SK-N-SH treated with all-trans-retinoic acid at 6 μM for 48 hours (cell line): ENCODE measurements at regions not wholly inside any gene's neighbourhood (a gene's known extent, or its start where the extent isn't known, plus 50 kb on each side); places are given as distances from the start of the nearest gene placed in this dataset.

Source experiments
- ATAC-seq: fragments of 200-7000 bp; cut with Tn5 transposase; 3 replicates; pipeline ENCODE4 v1.9.1; 2020; ENCODE audit warnings: mild to moderate bottlenecking, moderate library complexity
- ARNTL ChIP-seq: fragments of 450-650 bp; formaldehyde crosslinking; IDR thresholded peaks from 2 replicates; pipeline ENCODE4 v1.5.0; 2020; ENCODE audit warnings: low read depth, mild to moderate bottlenecking, moderate library complexity, borderline replicate concordance
- BACH2 ChIP-seq: fragments of 250-450 bp; sonication (Bioruptor Pico); IDR thresholded peaks from 2 replicates; pipeline ENCODE4 v1.9.0; 2021; ENCODE audit warnings: mild to moderate bottlenecking, borderline replicate concordance
- CREB5 ChIP-seq: fragments of 250-450 bp; sonication (Bioruptor Pico); IDR thresholded peaks from 2 replicates; pipeline ENCODE4 v1.5.1; 2020; ENCODE audit warnings: low read depth, mild to moderate bottlenecking, moderate library complexity
- ESRRG ChIP-seq: fragments of 250-450 bp; sonication (Bioruptor Pico); IDR thresholded peaks from 2 replicates; pipeline ENCODE4 v1.6.1; 2021; ENCODE audit warnings: mild to moderate bottlenecking
- GLIS3 ChIP-seq: fragments of 250-450 bp; sonication (Bioruptor Pico); IDR thresholded peaks from 2 replicates; pipeline ENCODE4 v1.5.0; 2020; ENCODE audit warnings: mild to moderate bottlenecking, moderate library complexity
- OSR1 ChIP-seq: fragments of 250-450 bp; sonication (Bioruptor Pico); IDR thresholded peaks from 2 replicates; pipeline ENCODE4 v1.8.0; 2022; ENCODE audit warnings: moderate library complexity, mild to moderate bottlenecking, inconsistent platforms
- PATZ1 ChIP-seq: fragments of 250-450 bp; sonication (Bioruptor Pico); IDR thresholded peaks from 2 replicates; pipeline ENCODE4 v1.8.0; 2020; ENCODE audit warnings: mild to moderate bottlenecking, moderate library complexity, borderline replicate concordance
- POU6F1 ChIP-seq: fragments of 250-450 bp; sonication (Bioruptor Pico); IDR thresholded peaks from 2 replicates; pipeline ENCODE4 v1.8.0; 2021; ENCODE audit warnings: low read depth, mild to moderate bottlenecking, moderate library complexity, borderline replicate concordance
- PPARA ChIP-seq: fragments of 250-450 bp; sonication (Bioruptor Pico); IDR thresholded peaks from 2 replicates; pipeline ENCODE4 v1.5.0; 2020; ENCODE audit warnings: mild to moderate bottlenecking, borderline replicate concordance
- RARB ChIP-seq: fragments of 250-450 bp; sonication (Bioruptor Pico); IDR thresholded peaks from 2 replicates; pipeline ENCODE4 v1.8.0; 2021; ENCODE audit warnings: mild to moderate bottlenecking, moderate library complexity
- SNAI2 ChIP-seq: fragments of 250-450 bp; sonication (Bioruptor Pico); IDR thresholded peaks from 2 replicates; pipeline ENCODE4 v1.5.0; 2020; ENCODE audit warnings: mild to moderate bottlenecking, moderate library complexity
- TCF4 ChIP-seq: fragments of 250-450 bp; sonication (Bioruptor Pico); IDR thresholded peaks from 2 replicates; pipeline ENCODE4 v1.8.0; 2021; ENCODE audit warnings: mild to moderate bottlenecking, moderate library complexity, borderline replicate concordance
- TOX ChIP-seq: fragments of 250-450 bp; sonication (Bioruptor Pico); IDR thresholded peaks from 2 replicates; pipeline ENCODE4 v1.8.0; 2021; ENCODE audit warnings: mild to moderate bottlenecking, moderate library complexity, borderline replicate concordance
- ZFP3 ChIP-seq: fragments of 250-450 bp; sonication (Bioruptor Pico); IDR thresholded peaks from 2 replicates; pipeline ENCODE4 v1.5.0; 2020; ENCODE audit warnings: mild to moderate bottlenecking, moderate library complexity
- ZFP30 ChIP-seq: fragments of 450-650 bp; formaldehyde crosslinking; IDR thresholded peaks from 2 replicates; pipeline ENCODE4 v1.5.0; 2022; ENCODE audit warnings: mild to moderate bottlenecking, moderate library complexity
- ZNF70 ChIP-seq: fragments of 450-650 bp; formaldehyde crosslinking; IDR thresholded peaks from 2 replicates; pipeline ENCODE4 v1.5.0; 2020; ENCODE audit warnings: mild to moderate bottlenecking, moderate library complexity
- ZNF8 ChIP-seq: fragments of 450-650 bp; formaldehyde crosslinking; IDR thresholded peaks from 2 replicates; pipeline ENCODE4 v1.5.0; 2020; ENCODE audit warnings: mild to moderate bottlenecking, moderate library complexity
- TF ChIP-seq, protein P1 (sequence below): fragments of 250-450 bp; sonication (Bioruptor Pico); IDR thresholded peaks from 2 replicates; pipeline ENCODE4 v1.5.0; 2020; ENCODE audit warnings: mild to moderate bottlenecking, moderate library complexity
- TF ChIP-seq, protein P2 (sequence below): fragments of 250-450 bp; sonication (Bioruptor Pico); IDR thresholded peaks from 2 replicates; pipeline ENCODE4 v1.5.1; 2021; ENCODE audit warnings: mild to moderate bottlenecking, moderate library complexity

DNA sequence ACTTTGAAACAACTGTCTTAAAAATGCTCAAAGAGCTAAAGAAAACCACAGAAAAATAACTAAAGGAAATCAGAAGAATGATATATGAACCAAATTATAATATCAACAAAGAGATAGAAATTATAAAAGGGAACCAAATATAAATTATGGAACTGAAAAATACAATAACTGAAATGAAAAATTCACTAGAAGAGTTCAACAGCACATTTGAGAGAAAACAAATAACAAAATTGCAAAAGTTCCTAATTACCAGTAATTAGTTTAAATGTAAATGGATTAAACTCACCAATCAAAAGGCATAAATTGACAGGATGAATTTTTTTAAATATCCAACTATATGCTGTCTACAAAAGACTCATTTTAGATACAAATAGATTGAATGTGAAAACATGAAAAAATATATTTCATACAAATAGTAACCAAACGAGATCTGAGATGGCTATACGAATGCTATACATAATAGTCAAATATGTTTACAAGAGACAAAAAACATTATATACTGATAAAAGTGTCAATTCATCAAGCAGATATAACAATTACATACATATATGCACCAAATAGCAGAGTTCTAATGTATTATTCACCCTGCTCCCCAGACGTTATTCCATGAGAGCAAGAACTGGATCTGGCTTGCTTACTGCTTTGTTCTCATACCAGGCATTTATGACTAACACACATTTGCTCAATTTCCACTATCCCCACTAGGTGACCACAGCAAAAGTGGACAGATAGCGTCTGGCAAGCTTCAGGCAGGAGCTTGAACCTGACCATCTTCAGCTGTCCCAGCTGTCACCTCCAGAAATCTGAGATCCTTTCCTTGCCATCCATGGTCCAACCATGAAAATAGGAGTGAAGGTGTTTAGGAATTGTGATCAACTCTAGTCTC is 72.4 kb upstream of the SIRPA start (continued):
- TF ChIP-seq POU6F1 (CRISPR knock-in tag): no peak
- TF ChIP-seq BACH2: no peak
- no peak for TF ChIP-seq TCF4 (CRISPR knock-in tag)
- no peak for TF ChIP-seq RARB (CRISPR knock-in tag)
- TF ChIP-seq OSR1 (CRISPR knock-in tag): no peak
- TF ChIP-seq ZFP3 (CRISPR knock-in tag): no peak
- no peak for TF ChIP-seq SNAI2 (CRISPR knock-in tag)
- TF ChIP-seq ZNF8: no peak

DNA sequence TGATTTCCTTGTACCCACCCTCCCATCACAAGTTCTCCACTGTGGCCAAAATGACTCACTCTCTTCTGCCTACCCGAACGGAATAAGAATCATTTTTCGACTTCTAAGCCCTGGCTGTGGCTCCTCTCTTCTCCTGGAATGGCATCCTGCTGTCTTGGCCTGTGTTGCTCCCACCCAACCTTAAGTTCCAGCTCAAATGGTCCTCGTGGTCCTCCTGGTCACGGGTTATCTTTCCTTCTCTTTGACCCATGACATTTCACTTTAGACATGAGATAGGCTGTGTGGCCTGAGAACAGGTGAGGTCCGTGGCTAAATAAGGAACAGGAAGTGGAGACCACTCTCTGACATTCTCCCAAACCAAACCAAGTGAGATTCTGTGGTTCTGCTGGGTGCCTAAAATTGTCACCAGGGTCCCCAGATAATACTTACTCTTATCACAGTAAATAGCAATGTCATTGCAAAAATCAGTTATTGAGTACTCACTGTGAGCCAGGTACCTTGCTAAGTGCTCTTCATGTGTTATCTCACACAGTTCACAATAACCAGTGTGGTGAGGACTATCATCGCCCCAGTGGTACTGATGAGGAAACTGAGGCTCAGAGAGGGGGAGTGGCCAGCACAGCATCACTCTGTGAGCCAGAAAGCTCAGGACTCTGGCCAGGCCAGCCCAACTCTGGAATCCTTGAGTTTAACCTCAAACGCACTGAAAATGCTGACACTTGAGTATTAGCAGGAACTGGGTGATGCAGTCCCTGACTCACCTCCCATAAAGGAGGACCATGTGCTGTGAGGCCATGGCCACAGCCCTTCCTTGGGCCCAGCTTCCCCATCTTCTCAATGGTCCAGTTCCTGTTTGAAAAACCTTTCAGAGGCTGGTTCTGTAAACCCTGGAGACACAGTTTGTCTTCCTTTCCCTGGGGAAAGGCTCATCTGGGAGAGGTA is 74.8 kb upstream of the SIRPA start:
- no peak for ATAC-seq
- no peak for TF ChIP-seq TCF4 (CRISPR knock-in tag)
- no peak for TF ChIP-seq GLIS3 (CRISPR knock-in tag)
- TF ChIP-seq PATZ1 (CRISPR knock-in tag): no peak
- TF ChIP-seq ESRRG (CRISPR knock-in tag): no peak
- no peak for TF ChIP-seq TOX

- no peak for ATAC-seq
- TF ChIP-seq CREB5 (CRISPR knock-in tag): no peak
- no peak for TF ChIP-seq ZNF8
- no peak for TF ChIP-seq ESRRG (CRISPR knock-in tag)
- TF ChIP-seq RARB (CRISPR knock-in tag): no peak
- TF ChIP-seq ZNF70 (CRISPR knock-in tag): no peak
- TF ChIP-seq POU6F1 (CRISPR knock-in tag): no peak
- TF ChIP-seq OSR1 (CRISPR knock-in tag): no peak
- no peak for TF ChIP-seq ZFP3 (CRISPR knock-in tag)
- no peak for TF ChIP-seq PATZ1 (CRISPR knock-in tag)
- no peak for TF ChIP-seq ZFP30 (CRISPR knock-in tag)
- no peak for TF ChIP-seq SNAI2 (CRISPR knock-in tag)
- no peak for TF ChIP-seq PPARA (CRISPR knock-in tag)
- TF ChIP-seq, protein P1, sequence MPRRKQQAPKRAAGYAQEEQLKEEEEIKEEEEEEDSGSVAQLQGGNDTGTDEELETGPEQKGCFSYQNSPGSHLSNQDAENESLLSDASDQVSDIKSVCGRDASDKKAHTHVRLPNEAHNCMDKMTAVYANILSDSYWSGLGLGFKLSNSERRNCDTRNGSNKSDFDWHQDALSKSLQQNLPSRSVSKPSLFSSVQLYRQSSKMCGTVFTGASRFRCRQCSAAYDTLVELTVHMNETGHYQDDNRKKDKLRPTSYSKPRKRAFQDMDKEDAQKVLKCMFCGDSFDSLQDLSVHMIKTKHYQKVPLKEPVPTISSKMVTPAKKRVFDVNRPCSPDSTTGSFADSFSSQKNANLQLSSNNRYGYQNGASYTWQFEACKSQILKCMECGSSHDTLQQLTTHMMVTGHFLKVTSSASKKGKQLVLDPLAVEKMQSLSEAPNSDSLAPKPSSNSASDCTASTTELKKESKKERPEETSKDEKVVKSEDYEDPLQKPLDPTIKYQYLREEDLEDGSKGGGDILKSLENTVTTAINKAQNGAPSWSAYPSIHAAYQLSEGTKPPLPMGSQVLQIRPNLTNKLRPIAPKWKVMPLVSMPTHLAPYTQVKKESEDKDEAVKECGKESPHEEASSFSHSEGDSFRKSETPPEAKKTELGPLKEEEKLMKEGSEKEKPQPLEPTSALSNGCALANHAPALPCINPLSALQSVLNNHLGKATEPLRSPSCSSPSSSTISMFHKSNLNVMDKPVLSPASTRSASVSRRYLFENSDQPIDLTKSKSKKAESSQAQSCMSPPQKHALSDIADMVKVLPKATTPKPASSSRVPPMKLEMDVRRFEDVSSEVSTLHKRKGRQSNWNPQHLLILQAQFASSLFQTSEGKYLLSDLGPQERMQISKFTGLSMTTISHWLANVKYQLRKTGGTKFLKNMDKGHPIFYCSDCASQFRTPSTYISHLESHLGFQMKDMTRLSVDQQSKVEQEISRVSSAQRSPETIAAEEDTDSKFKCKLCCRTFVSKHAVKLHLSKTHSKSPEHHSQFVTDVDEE (CRISPR knock-in tag): no peak
- TF ChIP-seq TCF4 (CRISPR knock-in tag): no peak
- TF ChIP-seq ARNTL (CRISPR knock-in tag): no peak
- TF ChIP-seq BACH2: no peak
- TF ChIP-seq, protein P2, sequence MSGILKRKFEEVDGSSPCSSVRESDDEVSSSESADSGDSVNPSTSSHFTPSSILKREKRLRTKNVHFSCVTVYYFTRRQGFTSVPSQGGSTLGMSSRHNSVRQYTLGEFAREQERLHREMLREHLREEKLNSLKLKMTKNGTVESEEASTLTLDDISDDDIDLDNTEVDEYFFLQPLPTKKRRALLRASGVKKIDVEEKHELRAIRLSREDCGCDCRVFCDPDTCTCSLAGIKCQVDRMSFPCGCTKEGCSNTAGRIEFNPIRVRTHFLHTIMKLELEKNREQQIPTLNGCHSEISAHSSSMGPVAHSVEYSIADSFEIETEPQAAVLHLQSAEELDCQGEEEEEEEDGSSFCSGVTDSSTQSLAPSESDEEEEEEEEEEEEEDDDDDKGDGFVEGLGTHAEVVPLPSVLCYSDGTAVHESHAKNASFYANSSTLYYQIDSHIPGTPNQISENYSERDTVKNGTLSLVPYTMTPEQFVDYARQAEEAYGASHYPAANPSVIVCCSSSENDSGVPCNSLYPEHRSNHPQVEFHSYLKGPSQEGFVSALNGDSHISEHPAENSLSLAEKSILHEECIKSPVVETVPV (CRISPR knock-in tag): no peak
- TF ChIP-seq GLIS3 (CRISPR knock-in tag): no peak
- TF ChIP-seq, all 23 proteins: peak for 0
Observed at GRCh38 chr20:1819311-1820137, 75.7 kb upstream of the SIRPA start.
